ENCODE measurements at regions not wholly inside any gene's neighbourhood (a gene's known extent, or its start where the extent isn't known, plus 50 kb on each side); places are given as distances from the start of the nearest gene placed in this dataset.

DNA sequence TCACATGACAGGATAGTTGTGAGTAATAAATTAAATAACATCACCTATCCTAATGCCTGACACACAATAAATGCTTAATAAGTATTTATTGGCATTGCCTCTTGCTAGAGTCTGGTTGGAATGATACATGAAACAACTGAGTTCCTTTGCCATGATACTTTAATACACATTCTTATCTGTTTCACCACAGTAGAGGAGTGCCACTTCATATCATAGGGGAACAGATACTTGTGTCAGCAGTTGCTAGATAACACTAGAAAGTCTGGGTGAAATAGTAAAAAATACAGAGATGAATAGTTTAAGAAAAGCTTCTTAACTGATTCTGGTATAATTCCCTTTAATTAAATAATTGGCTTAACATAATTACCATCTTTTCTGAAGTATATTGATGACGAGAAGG, 380.0 kb upstream of the GOLIM4 start:
- TF ChIP-seq, protein P1, sequence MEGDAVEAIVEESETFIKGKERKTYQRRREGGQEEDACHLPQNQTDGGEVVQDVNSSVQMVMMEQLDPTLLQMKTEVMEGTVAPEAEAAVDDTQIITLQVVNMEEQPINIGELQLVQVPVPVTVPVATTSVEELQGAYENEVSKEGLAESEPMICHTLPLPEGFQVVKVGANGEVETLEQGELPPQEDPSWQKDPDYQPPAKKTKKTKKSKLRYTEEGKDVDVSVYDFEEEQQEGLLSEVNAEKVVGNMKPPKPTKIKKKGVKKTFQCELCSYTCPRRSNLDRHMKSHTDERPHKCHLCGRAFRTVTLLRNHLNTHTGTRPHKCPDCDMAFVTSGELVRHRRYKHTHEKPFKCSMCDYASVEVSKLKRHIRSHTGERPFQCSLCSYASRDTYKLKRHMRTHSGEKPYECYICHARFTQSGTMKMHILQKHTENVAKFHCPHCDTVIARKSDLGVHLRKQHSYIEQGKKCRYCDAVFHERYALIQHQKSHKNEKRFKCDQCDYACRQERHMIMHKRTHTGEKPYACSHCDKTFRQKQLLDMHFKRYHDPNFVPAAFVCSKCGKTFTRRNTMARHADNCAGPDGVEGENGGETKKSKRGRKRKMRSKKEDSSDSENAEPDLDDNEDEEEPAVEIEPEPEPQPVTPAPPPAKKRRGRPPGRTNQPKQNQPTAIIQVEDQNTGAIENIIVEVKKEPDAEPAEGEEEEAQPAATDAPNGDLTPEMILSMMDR (IDR thresholded peaks at IDR 0.05), result no peak
- no peak for TF ChIP-seq POLR2A (IDR thresholded peaks at IDR 0.05)

All from right lobe of liver (tissue), 4 donors.